Fibroblast of lung (primary cell): ENCODE measurements at regions not wholly inside any gene's neighbourhood (a gene's known extent, or its start where the extent isn't known, plus 50 kb on each side); places are given as distances from the start of the nearest gene placed in this dataset.

ENCODE experiments used
- EZH2 ChIP-seq: IDR thresholded peaks from 2 replicates; pipeline ENCODE4 v1.5.1; 2012; ENCODE audit warnings: low read length, control low read depth, mild to moderate bottlenecking; ENCODE audit errors: missing control alignments
- TF ChIP-seq, protein P1 (sequence below), 2 donors: IDR thresholded peaks in 1 of 2; conservative IDR thresholded peaks in 1 of 2; 1 replicate in 1 of 2; 2 replicates in 1 of 2; pipeline ENCODE4 v1.5.1; 2011 to 2012; ENCODE audit warnings: low read length in 2 of 2, control low read depth in 1 of 2, inconsistent platforms in 1 of 2, low read depth in 1 of 2, mild to moderate bottlenecking in 1 of 2

DNA sequence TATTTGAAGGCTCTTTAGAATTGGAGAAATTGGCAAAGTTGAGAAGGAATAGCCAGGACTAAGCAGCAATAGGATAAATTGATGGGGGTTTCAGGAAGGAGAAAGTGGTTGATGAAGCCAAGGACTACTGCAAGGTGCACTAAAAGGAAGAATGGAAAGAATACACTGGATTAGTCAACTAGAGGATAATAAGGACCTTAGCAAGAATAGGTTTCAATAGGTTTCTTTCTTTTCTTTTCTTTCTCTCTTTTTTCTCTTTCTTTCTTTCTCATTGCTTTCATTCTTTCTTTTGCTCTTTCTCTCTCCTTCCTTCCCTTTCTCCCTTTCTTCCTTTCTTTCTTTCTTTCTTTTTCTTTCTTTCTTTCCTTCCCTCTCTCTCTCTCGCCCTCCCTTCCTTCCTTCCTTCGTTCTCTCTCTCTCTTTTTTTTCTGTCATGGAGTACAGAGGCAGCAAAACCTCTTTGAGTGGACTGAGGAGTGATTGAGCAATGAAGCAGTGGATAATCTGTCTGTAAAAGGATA, 234.4 kb upstream of the TMC3 start:
- TF ChIP-seq EZH2: no peak
- TF ChIP-seq, protein P1, sequence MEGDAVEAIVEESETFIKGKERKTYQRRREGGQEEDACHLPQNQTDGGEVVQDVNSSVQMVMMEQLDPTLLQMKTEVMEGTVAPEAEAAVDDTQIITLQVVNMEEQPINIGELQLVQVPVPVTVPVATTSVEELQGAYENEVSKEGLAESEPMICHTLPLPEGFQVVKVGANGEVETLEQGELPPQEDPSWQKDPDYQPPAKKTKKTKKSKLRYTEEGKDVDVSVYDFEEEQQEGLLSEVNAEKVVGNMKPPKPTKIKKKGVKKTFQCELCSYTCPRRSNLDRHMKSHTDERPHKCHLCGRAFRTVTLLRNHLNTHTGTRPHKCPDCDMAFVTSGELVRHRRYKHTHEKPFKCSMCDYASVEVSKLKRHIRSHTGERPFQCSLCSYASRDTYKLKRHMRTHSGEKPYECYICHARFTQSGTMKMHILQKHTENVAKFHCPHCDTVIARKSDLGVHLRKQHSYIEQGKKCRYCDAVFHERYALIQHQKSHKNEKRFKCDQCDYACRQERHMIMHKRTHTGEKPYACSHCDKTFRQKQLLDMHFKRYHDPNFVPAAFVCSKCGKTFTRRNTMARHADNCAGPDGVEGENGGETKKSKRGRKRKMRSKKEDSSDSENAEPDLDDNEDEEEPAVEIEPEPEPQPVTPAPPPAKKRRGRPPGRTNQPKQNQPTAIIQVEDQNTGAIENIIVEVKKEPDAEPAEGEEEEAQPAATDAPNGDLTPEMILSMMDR (conservative IDR thresholded peaks at IDR 0.05 in 1 of 2, IDR thresholded peaks at IDR 0.05 in 1 of 2; ENCODE audit: low read depth in 1 of 2, low read length in 2 of 2): no peak
